Stimulated activated effector memory CD8-positive, alpha-beta T cell treated with anti-CD3 and anti-CD28 coated beads, Interleukin-12 subunit alpha, Interleukin-12 subunit beta, amount 100 ng/mL, for 72 hours (primary cell): ENCODE measurements at regions not wholly inside any gene's neighbourhood (a gene's known extent, or its start where the extent isn't known, plus 50 kb on each side); places are given as distances from the start of the nearest gene placed in this dataset.

Experiments used
- ATAC-seq: fragments of 150-1000 bp; cut with Tn5 transposase; 2 replicates; pipeline ENCODE4 v1.10.0; 2021
- DNase-seq, 2 donors: peaks; one replicate each; pipeline ENCODE4 v3.0.0; 2021 to 2022; ENCODE audit warnings: low spot score in 2 of 2
- H3K27ac Mint-ChIP-seq: one replicate; pipeline ENCODE4 v1.8.0; 2022; ENCODE audit warnings: mild to moderate bottlenecking, mixed read lengths
- H3K36me3 Mint-ChIP-seq: one replicate; pipeline ENCODE4 v1.8.0; 2022; ENCODE audit warnings: mild to moderate bottlenecking, mixed read lengths
- H3K4me1 Mint-ChIP-seq: one replicate; pipeline ENCODE4 v1.8.0; 2022; ENCODE audit warnings: mixed read lengths
- H3K4me3 Mint-ChIP-seq: one replicate; pipeline ENCODE4 v1.8.0; 2022; ENCODE audit warnings: mild to moderate bottlenecking, mixed read lengths
- H3K9me3 Mint-ChIP-seq: one replicate; pipeline ENCODE4 v1.8.0; 2022; ENCODE audit warnings: mixed read lengths

- ATAC-seq = no peak
- no peak overlapping the region for H3K4me3 Mint-ChIP-seq
- H3K27ac Mint-ChIP-seq = no peak overlapping the region
- no peak for DNase-seq
- H3K4me1 Mint-ChIP-seq = no peaks in the 10 kb centered on the region
- no peaks in the 10 kb centered on the region for H3K9me3 Mint-ChIP-seq
- no peaks in the 10 kb centered on the region for H3K36me3 Mint-ChIP-seq
Observed at GRCh38 chr12:42683266-42683665, 93.7 kb upstream of the PRICKLE1 start.

- H3K9me3 Mint-ChIP-seq = peaks cover 4% of the 10 kb centered on the region
- ATAC-seq (no peak), DNase-seq (no peak)
- no peaks in the 10 kb centered on the region for H3K36me3 Mint-ChIP-seq
- no peak overlapping the region for H3K4me3 Mint-ChIP-seq
- H3K27ac Mint-ChIP-seq = no peak overlapping the region
- no peaks in the 10 kb centered on the region for H3K4me1 Mint-ChIP-seq
Observed at GRCh38 chr12:42679466-42679865, 89.9 kb upstream of the PRICKLE1 start.

- Mint-ChIP-seq H3K4me1 (no peaks in the 10 kb centered on the region), H3K36me3 (no peaks in the 10 kb centered on the region), H3K4me3 (no peak overlapping the region), H3K27ac (no peak overlapping the region), H3K9me3 (peaks cover 11% of the 10 kb centered on the region)
- no peak for ATAC-seq
- no peak for DNase-seq
Observed at GRCh38 chr12:42677461-42677860, 87.9 kb upstream of the PRICKLE1 start.

- H3K36me3 Mint-ChIP-seq = no peaks in the 10 kb centered on the region
- H3K9me3 Mint-ChIP-seq = peaks cover 12% of the 10 kb centered on the region
- no peak for DNase-seq
- no peak for ATAC-seq
- H3K4me3 Mint-ChIP-seq = no peak overlapping the region
- no peak overlapping the region for H3K27ac Mint-ChIP-seq
- no peaks in the 10 kb centered on the region for H3K4me1 Mint-ChIP-seq
Observed at GRCh38 chr12:42673535-42673934, 84.0 kb upstream of the PRICKLE1 start.

- no peaks in the 10 kb centered on the region for H3K36me3 Mint-ChIP-seq
- peaks cover 8% of the 10 kb centered on the region for H3K9me3 Mint-ChIP-seq
- H3K27ac Mint-ChIP-seq = no peak overlapping the region
- DNase-seq (no peak), ATAC-seq (no peak)
- H3K4me1 Mint-ChIP-seq = no peaks in the 10 kb centered on the region
- no peak overlapping the region for H3K4me3 Mint-ChIP-seq
Observed at GRCh38 chr12:42670719-42671118, 81.2 kb upstream of the PRICKLE1 start.

- no peak overlapping the region for H3K4me3 Mint-ChIP-seq
- no peaks in the 10 kb centered on the region for H3K4me1 Mint-ChIP-seq
- H3K9me3 Mint-ChIP-seq = peaks cover 8% of the 10 kb centered on the region
- DNase-seq (no peak), ATAC-seq (no peak)
- H3K27ac Mint-ChIP-seq = no peak overlapping the region
- no peaks in the 10 kb centered on the region for H3K36me3 Mint-ChIP-seq
Observed at GRCh38 chr12:42669553-42669952, 80.0 kb upstream of the PRICKLE1 start.

- DNase-seq = no peak
- H3K27ac Mint-ChIP-seq = no peak overlapping the region
- peaks cover 3% of the 10 kb centered on the region for H3K9me3 Mint-ChIP-seq
- H3K4me1 Mint-ChIP-seq = no peaks in the 10 kb centered on the region
- H3K36me3 Mint-ChIP-seq = no peaks in the 10 kb centered on the region
- ATAC-seq = no peak
- no peak overlapping the region for H3K4me3 Mint-ChIP-seq
Observed at GRCh38 chr12:42666671-42667243, 77.2 kb upstream of the PRICKLE1 start.

GRCh38 chr12:42663621-42664020, 74.1 kb upstream of the PRICKLE1 start:
- no peaks in the 10 kb centered on the region for H3K36me3 Mint-ChIP-seq
- peaks cover 3% of the 10 kb centered on the region for H3K9me3 Mint-ChIP-seq
- no peak overlapping the region for H3K4me3 Mint-ChIP-seq
- no peak overlapping the region for H3K27ac Mint-ChIP-seq
- no peak for DNase-seq
- no peak for ATAC-seq
- H3K4me1 Mint-ChIP-seq = no peaks in the 10 kb centered on the region

GRCh38 chr12:42660968-42661937, 71.7 kb upstream of the PRICKLE1 start:
- peaks cover 3% of the 10 kb centered on the region for H3K9me3 Mint-ChIP-seq
- no peaks in the 10 kb centered on the region for H3K4me1 Mint-ChIP-seq
- no peak overlapping the region for H3K27ac Mint-ChIP-seq
- DNase-seq = no peak
- H3K4me3 Mint-ChIP-seq = no peak overlapping the region
- H3K36me3 Mint-ChIP-seq = no peaks in the 10 kb centered on the region
- no peak for ATAC-seq

- H3K4me3 Mint-ChIP-seq = no peak overlapping the region
- H3K4me1 Mint-ChIP-seq = no peaks in the 10 kb centered on the region
- peaks cover 3% of the 10 kb centered on the region for H3K9me3 Mint-ChIP-seq
- no peak for ATAC-seq
- no peaks in the 10 kb centered on the region for H3K36me3 Mint-ChIP-seq
- DNase-seq = no peak
- no peak overlapping the region for H3K27ac Mint-ChIP-seq
Observed at GRCh38 chr12:42660117-42660516, 70.6 kb upstream of the PRICKLE1 start.

GRCh38 chr12:42652048-42652447, 62.5 kb upstream of the PRICKLE1 start:
- Mint-ChIP-seq H3K36me3 (no peaks in the 10 kb centered on the region), H3K4me3 (no peak overlapping the region), H3K27ac (no peak overlapping the region), H3K9me3 (no peaks in the 10 kb centered on the region), H3K4me1 (no peaks in the 10 kb centered on the region)
- ATAC-seq (no peak), DNase-seq (no peak)

GRCh38 chr12:42648061-42648460, 58.5 kb upstream of the PRICKLE1 start:
- ATAC-seq = no peak
- no peak for DNase-seq
- Mint-ChIP-seq H3K4me1 (no peaks in the 10 kb centered on the region), H3K4me3 (no peak overlapping the region), H3K27ac (no peak overlapping the region), H3K9me3 (no peaks in the 10 kb centered on the region), H3K36me3 (no peaks in the 10 kb centered on the region)

GRCh38 chr12:42643881-42644579, 54.5 kb upstream of the PRICKLE1 start:
- no peaks in the 10 kb centered on the region for H3K36me3 Mint-ChIP-seq
- ATAC-seq = no peak
- no peak overlapping the region for H3K27ac Mint-ChIP-seq
- no peaks in the 10 kb centered on the region for H3K4me1 Mint-ChIP-seq
- no peak overlapping the region for H3K4me3 Mint-ChIP-seq
- H3K9me3 Mint-ChIP-seq = no peaks in the 10 kb centered on the region
- DNase-seq = no peak

- Mint-ChIP-seq H3K4me3 (no peak overlapping the region), H3K27ac (no peak overlapping the region), H3K36me3 (no peaks in the 10 kb centered on the region), H3K9me3 (peaks cover 4% of the 10 kb centered on the region), H3K4me1 (no peaks in the 10 kb centered on the region)
- ATAC-seq (no peak), DNase-seq (no peak)
Observed at GRCh38 chr12:42641221-42641885, 51.8 kb upstream of the PRICKLE1 start.

- no peak for DNase-seq
- no peaks in the 10 kb centered on the region for H3K36me3 Mint-ChIP-seq
- H3K4me3 Mint-ChIP-seq = no peak overlapping the region
- no peaks in the 10 kb centered on the region for H3K4me1 Mint-ChIP-seq
- ATAC-seq = no peak
- H3K27ac Mint-ChIP-seq = no peak overlapping the region
- H3K9me3 Mint-ChIP-seq = peaks cover 4% of the 10 kb centered on the region
Observed at GRCh38 chr12:42640391-42640790, 50.8 kb upstream of the PRICKLE1 start.
